GM21576 (cell line): ENCODE measurements at regions not wholly inside any gene's neighbourhood (a gene's known extent, or its start where the extent isn't known, plus 50 kb on each side); places are given as distances from the start of the nearest gene placed in this dataset.

Experiments
- ATAC-seq: cut with Tn5 transposase; IDR thresholded peaks from one replicate; pipeline ENCODE4 v1.9.1; 2021; ENCODE audit warnings: mild to moderate bottlenecking, moderate library complexity; ENCODE audit not compliant: unreplicated experiment

GRCh38 chr1:87508247-87508787, 179.6 kb downstream of the LMO4 start:
- no peak for ATAC-seq

DNA sequence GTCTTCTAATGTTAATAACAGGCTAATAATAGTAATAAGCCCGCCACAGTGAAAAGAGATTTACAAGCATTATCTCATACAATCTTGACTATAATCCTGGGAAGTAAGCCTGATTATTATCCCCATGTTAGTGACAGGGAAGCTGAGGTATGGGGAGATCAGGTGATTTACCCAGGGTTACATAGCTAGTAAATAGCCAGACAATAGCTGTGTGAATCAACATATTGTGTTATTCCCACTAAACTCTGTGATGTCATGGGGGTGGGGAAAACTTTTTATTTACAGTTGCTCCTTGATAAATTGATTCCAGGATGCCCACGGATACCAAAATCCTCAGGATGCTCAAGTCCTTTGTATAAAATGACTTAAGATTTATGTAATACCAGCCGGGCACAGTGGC, 181.9 kb downstream of the LMO4 start:
- no peak for ATAC-seq

GRCh38 chr1:87511449-87511848, 182.8 kb downstream of the LMO4 start:
- ATAC-seq = no peak

- ATAC-seq = no peak
Observed at GRCh38 chr1:87512431-87512830, 183.8 kb downstream of the LMO4 start.

GRCh38 chr1:87513255-87513654, 184.6 kb downstream of the LMO4 start:
- no peak for ATAC-seq

- ATAC-seq = no peak
Observed at GRCh38 chr1:87513966-87514660, 185.4 kb downstream of the LMO4 start.

DNA sequence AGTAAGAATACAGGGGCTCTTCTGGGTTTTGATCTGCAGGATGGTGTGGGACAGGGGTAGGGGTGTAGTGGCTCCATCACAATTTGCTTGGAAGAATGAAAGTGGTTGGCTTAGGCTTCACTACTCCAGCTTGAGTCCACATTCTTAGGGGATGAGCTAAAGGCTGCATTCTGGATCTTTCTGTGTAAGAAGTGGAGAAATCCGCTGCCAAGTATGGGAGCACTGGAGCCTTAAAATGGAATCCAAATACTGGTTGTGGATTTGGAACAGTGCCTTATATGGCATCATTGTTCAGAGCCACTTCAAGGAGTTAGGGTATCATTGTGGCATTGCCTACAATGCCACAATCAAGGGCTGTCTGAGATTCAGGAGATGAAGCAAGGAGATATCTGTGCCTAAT, 187.1 kb downstream of the LMO4 start:
- ATAC-seq = no peak

DNA sequence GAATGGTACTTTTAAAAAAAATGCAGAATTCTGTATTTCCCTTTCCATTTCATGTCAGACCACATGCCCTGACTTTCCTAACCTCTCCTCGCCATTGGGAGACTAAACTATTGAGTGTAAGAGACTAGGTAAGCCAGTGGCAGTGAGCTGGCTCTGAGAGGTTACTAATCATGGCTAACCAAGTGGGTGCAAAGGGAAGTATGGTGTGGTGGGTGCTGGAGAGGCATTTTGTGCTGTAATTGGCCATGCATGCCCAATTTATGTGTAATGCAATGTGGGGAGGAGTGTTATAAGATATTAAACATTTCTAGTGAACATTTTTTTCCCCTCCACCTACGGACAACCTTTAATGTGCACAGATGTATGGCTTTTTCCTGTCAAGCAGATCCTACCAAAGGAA, 190.1 kb downstream of the LMO4 start:
- ATAC-seq = no peak

DNA sequence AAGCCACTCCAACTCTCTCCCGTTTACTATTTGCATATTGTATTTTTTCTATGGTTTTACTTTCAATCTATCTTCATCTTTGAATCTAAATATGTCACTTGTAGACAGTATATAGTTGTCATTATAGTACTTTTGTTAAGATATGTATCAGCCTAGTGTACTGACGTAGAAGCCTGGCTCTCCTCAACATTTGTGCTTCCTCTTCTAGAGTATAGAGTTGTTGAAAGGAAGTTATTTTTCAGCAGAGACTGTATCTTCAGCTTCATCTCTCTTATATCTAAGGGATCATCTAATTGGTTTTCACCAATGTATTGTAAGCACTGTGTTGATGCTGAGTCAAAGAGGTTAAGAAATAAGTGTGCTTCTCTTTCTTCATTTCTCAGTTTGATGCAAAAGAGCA, 192.8 kb downstream of the LMO4 start:
- no peak for ATAC-seq

- no peak for ATAC-seq
Observed at GRCh38 chr1:87523466-87523865, 194.8 kb downstream of the LMO4 start.

GRCh38 chr1:87524021-87524754, 195.5 kb downstream of the LMO4 start:
- no peak for ATAC-seq

- no peak for ATAC-seq
Observed at GRCh38 chr1:87528754-87529517, 200.3 kb downstream of the LMO4 start.

DNA sequence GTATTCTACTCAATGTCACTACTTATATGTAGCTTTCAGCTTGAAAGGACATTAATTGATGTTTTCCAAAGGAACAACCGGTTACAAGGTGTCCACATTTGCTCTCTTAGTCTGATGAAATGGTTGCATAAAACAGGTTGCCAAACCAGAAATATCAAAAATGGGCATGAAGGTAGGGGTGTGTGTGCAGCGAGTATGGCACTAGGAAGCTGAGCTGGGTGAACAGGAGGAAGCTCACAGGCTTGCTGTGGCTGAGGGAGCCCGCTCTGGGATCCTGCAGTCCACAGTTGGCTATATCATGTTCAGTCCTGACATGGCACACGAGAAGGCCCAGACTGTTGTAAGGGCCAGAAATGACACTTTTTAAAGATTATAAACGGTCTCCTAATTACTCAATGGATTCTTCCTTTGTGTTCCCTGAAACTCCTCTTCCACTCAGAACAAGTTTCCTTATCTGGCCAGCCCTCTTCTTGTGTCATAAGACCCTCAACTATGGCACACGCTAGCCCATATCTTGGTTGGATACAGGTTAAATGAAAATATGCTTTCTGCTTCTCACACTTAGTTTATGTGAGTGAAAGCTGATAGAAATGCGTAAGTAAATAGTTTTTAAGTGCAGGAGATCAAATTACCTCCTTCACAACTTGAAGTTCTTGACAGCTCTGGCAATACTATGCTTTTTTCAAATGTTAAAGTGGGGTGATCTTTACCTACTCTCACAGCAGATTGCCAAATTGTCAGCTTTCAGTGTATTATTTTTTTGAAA, 201.5 kb downstream of the LMO4 start:
- ATAC-seq = no peak

DNA sequence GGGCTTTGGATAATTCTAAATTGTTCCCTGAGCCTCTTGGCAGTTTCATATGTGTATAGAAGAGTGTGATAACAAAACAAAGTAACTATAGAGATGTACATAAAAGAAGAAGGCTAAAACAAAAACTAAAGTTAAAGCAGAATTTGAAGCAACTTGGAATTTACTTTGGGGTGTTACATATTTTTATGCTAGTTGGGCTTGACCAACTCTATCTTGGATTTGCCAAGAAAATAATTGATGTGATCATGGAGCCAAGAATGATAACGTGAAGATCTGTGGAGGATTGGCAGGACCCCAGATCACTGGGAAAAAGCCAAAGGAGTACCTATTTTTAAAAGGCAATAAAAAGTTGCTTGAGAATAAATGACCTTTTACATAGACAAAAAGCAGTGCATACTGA, 206.9 kb downstream of the LMO4 start:
- no peak for ATAC-seq

GRCh38 chr1:87539147-87539546, 210.5 kb downstream of the LMO4 start:
- no peak for ATAC-seq

DNA sequence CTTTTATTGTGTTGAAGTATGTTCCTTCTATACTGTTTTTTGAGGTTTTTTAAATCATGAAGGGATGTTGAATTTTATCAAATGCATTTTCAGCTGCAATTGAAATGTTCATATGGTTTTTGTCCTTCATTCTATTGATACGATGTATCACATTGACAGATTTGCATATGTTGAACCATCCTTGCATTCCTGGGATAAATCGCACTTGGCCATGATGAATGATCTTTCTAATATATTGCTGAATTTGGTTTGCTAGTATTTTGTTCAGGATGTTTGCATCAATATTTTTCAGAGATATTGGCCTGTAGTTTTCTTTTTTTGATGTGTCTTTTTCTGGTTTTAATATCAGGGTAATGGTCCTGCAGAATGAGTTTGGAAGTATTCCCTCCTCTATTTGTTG, 214.0 kb downstream of the LMO4 start:
- ATAC-seq = no peak

DNA sequence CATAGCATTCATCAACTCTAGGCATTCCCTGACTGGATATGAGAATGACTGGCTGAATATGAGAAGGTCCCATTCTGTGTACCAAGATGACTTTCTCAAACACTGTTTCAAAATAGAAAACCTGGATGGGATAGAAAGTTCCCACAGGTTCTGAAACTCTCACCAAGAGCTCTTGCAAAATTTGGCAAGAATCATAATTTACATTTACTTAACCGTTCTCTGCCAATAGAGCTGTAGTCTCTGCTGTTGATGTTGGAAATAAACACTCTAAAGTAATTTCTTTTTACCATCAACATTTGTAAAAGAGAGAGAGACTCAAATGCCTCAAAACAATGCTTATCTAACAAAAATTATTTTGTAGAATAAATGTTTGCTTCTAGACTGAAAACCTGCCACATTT, 221.1 kb downstream of the LMO4 start:
- no peak for ATAC-seq

DNA sequence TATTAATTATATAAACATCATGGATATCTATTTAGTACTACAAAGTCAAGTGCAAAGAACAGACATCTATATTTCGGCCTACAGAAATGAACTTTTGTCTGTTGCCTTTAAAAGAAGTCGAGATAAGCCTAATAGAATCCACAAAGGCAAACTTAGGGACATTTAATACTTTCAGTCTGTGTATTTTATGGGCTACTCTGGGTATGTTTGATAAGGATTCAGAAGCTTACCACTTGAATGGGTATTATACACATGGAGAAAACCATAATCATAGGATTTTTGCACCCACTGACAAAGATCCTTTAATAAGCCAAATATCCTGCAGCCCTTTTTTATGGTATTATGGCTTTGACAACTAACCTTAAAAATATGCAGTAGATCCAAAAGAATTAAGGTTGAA, 224.8 kb downstream of the LMO4 start:
- no peak for ATAC-seq

DNA sequence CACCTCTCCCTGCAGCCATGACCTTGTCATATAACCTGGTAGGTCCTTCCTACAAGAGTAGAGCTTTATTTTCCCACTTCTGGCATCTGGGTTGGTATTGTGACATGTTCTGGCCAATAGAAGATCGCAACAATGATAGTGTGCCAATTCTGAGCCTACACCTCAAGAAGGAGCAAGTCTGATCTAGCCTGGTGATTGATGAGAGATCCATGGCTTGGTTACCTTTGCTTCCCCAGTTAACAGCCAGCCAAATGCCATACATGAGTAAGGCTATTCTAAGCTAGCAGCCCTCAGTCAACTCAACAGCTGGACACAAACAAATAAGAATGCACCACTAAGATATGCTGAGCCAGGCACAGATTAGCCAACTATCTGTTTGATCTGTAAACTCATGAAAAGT, 226.7 kb downstream of the LMO4 start:
- ATAC-seq = no peak

DNA sequence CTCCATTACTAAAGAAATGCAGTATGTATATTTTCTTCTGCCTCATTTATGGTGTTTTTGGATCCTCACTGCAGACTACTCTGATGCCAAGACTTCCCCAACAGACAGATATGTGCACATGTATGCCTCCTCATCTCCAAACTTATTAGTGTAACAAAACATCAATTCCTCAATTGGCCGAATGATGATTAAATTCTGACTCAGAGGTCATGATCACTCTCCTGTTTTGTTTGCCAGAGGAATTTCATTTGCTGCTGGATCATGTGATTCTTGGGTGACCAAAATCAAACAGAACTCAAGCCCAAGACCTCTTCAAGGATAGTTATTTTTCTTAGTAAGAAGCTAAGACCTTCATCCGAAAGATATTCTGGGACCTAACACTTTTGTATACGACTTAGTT, 227.6 kb downstream of the LMO4 start:
- ATAC-seq = no peak

DNA sequence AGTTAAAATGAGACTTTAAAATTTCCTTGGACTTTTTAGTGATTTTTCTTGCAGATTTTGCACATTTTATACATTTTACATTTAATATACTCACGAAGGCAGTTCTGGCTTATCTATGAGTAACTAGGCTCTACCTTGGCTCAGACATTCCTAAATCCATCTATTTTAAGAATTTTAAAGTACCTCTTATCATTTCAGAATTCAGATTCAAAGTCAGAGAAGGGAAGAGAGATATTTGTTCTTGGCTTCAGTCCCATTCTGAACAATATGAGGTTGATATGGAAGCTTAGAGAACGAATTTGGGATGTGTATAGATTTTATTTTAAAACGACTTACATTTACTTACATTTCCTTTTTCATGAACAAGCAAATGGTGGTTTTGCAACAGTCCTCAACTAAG, 230.2 kb downstream of the LMO4 start:
- ATAC-seq = no peak
